ENCODE measurements at regions not wholly inside any gene's neighbourhood (a gene's known extent, or its start where the extent isn't known, plus 50 kb on each side); places are given as distances from the start of the nearest gene placed in this dataset.
"Not testable (repeated sequence)": the region's sequence is repeated elsewhere in the genome, so short reads cannot be mapped to it uniquely, and the experiment has no call there.

GRCh38 chr6:139696991-139697390, 322.5 kb upstream of the CITED2 start:
- TF ChIP-seq CTCF, EZH2phosphoT487 (IDR thresholded peaks at IDR 0.05; ENCODE audit: low read length): not testable (repeated sequence)
